HL-60 (cell line): ENCODE measurements at regions not wholly inside any gene's neighbourhood (a gene's known extent, or its start where the extent isn't known, plus 50 kb on each side); places are given as distances from the start of the nearest gene placed in this dataset.

Experiments
- CTCF ChIP-seq: IDR thresholded peaks from one replicate; pipeline ENCODE4 v1.5.1; 2011; ENCODE audit warnings: low read length, control low read depth, inconsistent platforms; ENCODE audit not compliant: insufficient read depth
- POLR2AphosphoS5 ChIP-seq: IDR thresholded peaks from 2 replicates; pipeline ENCODE4 v1.6.1; 2012; ENCODE audit warnings: low read depth
- REST ChIP-seq: IDR thresholded peaks from 2 replicates; pipeline ENCODE4 v1.6.1; 2012; ENCODE audit warnings: low read depth; ENCODE audit not compliant: insufficient replicate concordance
- SPI1 ChIP-seq: IDR thresholded peaks from 2 replicates; pipeline ENCODE4 v1.6.1; 2012; ENCODE audit warnings: low read depth, mild to moderate bottlenecking, borderline replicate concordance

- TF ChIP-seq SPI1: no peak
- no peak for TF ChIP-seq CTCF
- TF ChIP-seq POLR2AphosphoS5: no peak
- no peak for TF ChIP-seq REST
These were observed 375.6 kb downstream of the GBA3 start for GRCh38 chr4:23068287-23068686.
